GM12878 (cell line): ENCODE measurements at regions not wholly inside any gene's neighbourhood (a gene's known extent, or its start where the extent isn't known, plus 50 kb on each side); places are given as distances from the start of the nearest gene placed in this dataset.

Experiments used
- ATAC-seq: fragments of 200-7000 bp; cut with Tn5 transposase; 3 replicates; pipeline ENCODE4 v1.9.1; 2020; ENCODE audit warnings: mild to moderate bottlenecking, moderate library complexity
- BruUV-seq: library from RNA; stranded (reverse); fragments of 400-500 nt; replicated peaks from 2 replicates; lab custom pipeline; 2021; lab: Mats Ljungman, UMichigan
- CTCF ChIA-PET: fragments of 300-600 bp; sonication (Branson Sonifier 250); formaldehyde crosslinking; extraction: SDS; loops from one replicate; lab custom pipeline; 2021; ENCODE audit warnings: inconsistent platforms; lab: Yijun Ruan, JAX
- POLR2A ChIA-PET: fragments of 350-600 bp; formaldehyde crosslinking; extraction: SDS; loops from one replicate; lab custom pipeline; 2021; ENCODE audit warnings: inconsistent platforms; lab: Charles Lee
- RAD21 ChIA-PET: fragments of 300-600 bp; sonication (Branson Sonifier 250); formaldehyde crosslinking; loops from one replicate; lab custom pipeline; 2023; ENCODE audit warnings: antibody characterized with exemption; ENCODE audit not compliant: unreplicated experiment; lab: Charles Lee
- SMC1A ChIA-PET: fragments of 300-600 bp; sonication (Branson Sonifier 250); formaldehyde crosslinking; loops from one replicate; lab custom pipeline; 2023; ENCODE audit not compliant: unreplicated experiment, uncharacterized antibody; lab: Charles Lee
- DNase-seq: peaks from one replicate; pipeline ENCODE4 v3.0.0-alpha.2; 2011; ENCODE audit warnings: low read depth, low spot score
- FAIRE-seq: peaks from 3 replicates; lab custom pipeline; 2011; peaks lifted over from hg19 to GRCh38; lab: Jason Lieb, UNC
- H2AFZ ChIP-seq: 2 replicates; pipeline ENCODE4 v1.6.0; 2011; ENCODE audit warnings: low read depth, low read length, control low read depth; ENCODE audit not compliant: control insufficient read depth
- H3K27ac ChIP-seq: 2 replicates; pipeline ENCODE4 v1.5.1; 2011; ENCODE audit warnings: control low read depth; ENCODE audit not compliant: control insufficient read depth, insufficient read depth
- H3K27me3 ChIP-seq, 2 experiments: replicated peaks in 1 of 2; 2 replicates each; pipeline versions ENCODE4 v1.6.0 to v1.6.1; 2011; ENCODE audit warnings: low read length in 1 of 2; ENCODE audit not compliant: control insufficient read depth in 2 of 2, insufficient read depth in 2 of 2
- H3K36me3 ChIP-seq, 2 experiments: 2 replicates each; pipeline ENCODE4 v1.5.1; 2011; ENCODE audit warnings: low read length in 1 of 2; ENCODE audit not compliant: control insufficient read depth in 2 of 2, insufficient read depth in 2 of 2
- H3K4me1 ChIP-seq: 2 replicates; pipeline ENCODE4 v1.6.1; 2011; ENCODE audit warnings: mild to moderate bottlenecking, low read length, moderate library complexity, mixed read lengths; ENCODE audit not compliant: control insufficient read depth, insufficient read depth
- H3K4me2 ChIP-seq: 2 replicates; pipeline ENCODE4 v1.6.0; 2011; ENCODE audit warnings: control low read depth; ENCODE audit not compliant: control insufficient read depth, insufficient read depth
- H3K4me3 ChIP-seq: fragments of 200-600 bp; sonication (generic); 2 replicates; pipeline ENCODE4 v1.5.1; 2016
- H3K79me2 ChIP-seq: 2 replicates; pipeline ENCODE4 v1.6.0; 2011; ENCODE audit warnings: low read length; ENCODE audit not compliant: control insufficient read depth, insufficient read depth
- H3K9ac ChIP-seq: 2 replicates; pipeline ENCODE4 v1.8.0; 2011; ENCODE audit warnings: low read length, control low read depth, mixed read lengths; ENCODE audit not compliant: control insufficient read depth, insufficient read depth
- H3K9me3 ChIP-seq: replicated peaks from 3 replicates; pipeline ENCODE4 v1.5.1; 2011; ENCODE audit warnings: mild to moderate bottlenecking, low read length; ENCODE audit not compliant: control insufficient read depth, insufficient read depth
- H4K20me1 ChIP-seq: 2 replicates; pipeline ENCODE4 v1.6.0; 2011; ENCODE audit not compliant: control insufficient read depth, insufficient read depth
- BHLHE40 ChIP-seq, 2 experiments: fragments of 450-650 bp in 1 of 2; IDR thresholded peaks; 2 replicates each; pipeline ENCODE4 v1.6.1; 2011 to 2017; ENCODE audit warnings: low read depth in 2 of 2, borderline replicate concordance in 1 of 2, improper control_type of control experiment in 1 of 2, low read length in 1 of 2, mild to moderate bottlenecking in 1 of 2
- CUX1 ChIP-seq: IDR thresholded peaks from 2 replicates; pipeline ENCODE4 v1.6.1; 2012; ENCODE audit warnings: improper control_type of control experiment, low read depth, low read length; ENCODE audit not compliant: insufficient replicate concordance
- IRF5 ChIP-seq: fragments of 450-650 bp; IDR thresholded peaks from 2 replicates; pipeline ENCODE4 v1.6.1; 2017; ENCODE audit warnings: borderline replicate concordance
- MEF2B ChIP-seq: fragments of 450-650 bp; IDR thresholded peaks from 2 replicates; pipeline ENCODE4 v1.6.1; 2018; ENCODE audit warnings: mild to moderate bottlenecking, moderate library complexity; ENCODE audit not compliant: partially characterized antibody, poor library complexity, severe bottlenecking
- NFXL1 ChIP-seq: fragments of 450-650 bp; IDR thresholded peaks from 2 replicates; pipeline ENCODE4 v1.6.1; 2017; ENCODE audit warnings: antibody characterized with exemption, mild to moderate bottlenecking, borderline replicate concordance
- SMAD1 ChIP-seq: fragments of 450-650 bp; IDR thresholded peaks from 2 replicates; pipeline ENCODE4 v1.6.1; 2018; ENCODE audit warnings: mild to moderate bottlenecking, low read depth; ENCODE audit not compliant: partially characterized antibody
- ZBTB4 ChIP-seq: fragments of 450-650 bp; formaldehyde crosslinking; IDR thresholded peaks from 2 replicates; pipeline ENCODE4 v1.4.0; 2022; ENCODE audit warnings: mild to moderate bottlenecking, moderate library complexity
- WGBS: methylation state at CpG from one replicate; pipeline ENCODE4 v1.1.6; 2016; ENCODE audit warnings: low lambda C conversion rate; ENCODE audit not compliant: insufficient replicate concordance, insufficient coverage; ENCODE audit errors: missing lambda C conversion rate; 5-methylcytosine and 5-hydroxymethylcytosine counted together
- in situ Hi-C: fragments of 300-500 bp; cut with MboI; formaldehyde crosslinking; loops from 9 replicates; pipeline ENCODE4 v1.14.3; 2018; ENCODE audit warnings: mixed read lengths
- intact Hi-C: fragments of 100-400 bp; cut with micrococcal nuclease; formaldehyde crosslinking; loops from one replicate; pipeline ENCODE4 v1.14.2; 2022; ENCODE audit not compliant: unreplicated experiment
- TF ChIP-seq, protein P1 (sequence below), 3 experiments: IDR thresholded peaks in 2 of 3; conservative IDR thresholded peaks in 1 of 3; 2 replicates each; pipeline ENCODE4 v1.5.1; 2011; ENCODE audit warnings: low read depth in 3 of 3, low read length in 3 of 3, mild to moderate bottlenecking in 3 of 3, control low read depth in 2 of 3, moderate library complexity in 2 of 3, inconsistent platforms in 1 of 3, mixed read lengths in 1 of 3; ENCODE audit not compliant: control insufficient read depth in 2 of 3, insufficient read depth in 1 of 3; ENCODE audit errors: extremely low read depth in 1 of 3

DNA sequence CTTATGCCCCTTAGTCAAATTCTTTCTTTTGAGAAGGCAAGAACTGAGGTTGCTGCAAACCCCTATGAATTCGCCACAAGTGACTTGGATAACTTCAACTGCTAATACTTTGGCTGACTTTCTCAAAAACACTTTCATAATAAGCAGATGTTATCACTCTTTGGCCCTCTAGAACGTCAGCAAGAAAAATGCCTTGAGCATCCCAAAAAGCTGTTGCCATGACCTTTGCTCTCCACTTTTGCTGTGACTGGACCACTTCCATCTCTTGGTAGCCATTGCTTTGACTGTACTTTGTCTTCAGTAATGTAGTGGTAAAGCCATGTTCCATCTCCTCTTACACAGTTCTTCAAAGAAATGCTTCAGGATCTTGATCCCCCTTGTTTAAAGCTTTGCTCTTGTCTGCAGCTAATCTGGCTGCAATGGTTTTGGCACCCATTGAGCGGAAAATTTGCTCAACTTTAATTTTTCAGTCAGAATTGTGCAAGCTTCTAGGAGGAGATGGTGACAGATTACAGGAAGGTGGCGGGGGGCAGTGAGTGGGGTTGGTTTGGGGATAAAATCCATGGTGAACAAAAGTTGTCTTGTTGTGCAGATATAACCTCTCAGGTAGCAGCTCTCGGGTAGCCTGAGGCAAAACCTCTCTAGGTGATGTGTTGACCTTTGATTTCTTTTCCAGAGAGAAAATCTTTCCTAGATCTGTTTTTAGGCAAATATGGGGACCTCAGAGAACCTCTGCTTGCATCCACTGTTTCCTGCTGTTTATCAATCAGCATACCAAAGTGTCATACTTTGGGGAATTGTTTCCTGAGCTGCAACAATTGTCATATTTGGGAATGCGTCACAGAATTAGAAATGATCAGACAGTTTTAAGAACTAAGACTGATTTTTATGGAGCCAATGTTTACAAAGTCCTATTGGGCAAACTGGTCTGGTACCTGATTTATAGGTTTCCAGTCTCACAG lies 83.6 kb downstream of the CCR1 start:
- no peak overlapping the region for H2AFZ ChIP-seq
- no peaks in the 10 kb centered on the region for H3K36me3 ChIP-seq
- H3K27me3 ChIP-seq: no peaks in the 10 kb centered on the region; a peak in 1 of 4 replicates
- RAD21 ChIA-PET: no interaction called here
- H3K9ac ChIP-seq: no peak overlapping the region
- CTCF ChIA-PET: interaction anchor here (1.0 kb wide), 1 partner anchor 46 kb away, joined by 3 read pairs; no protein-coding TSS in a partner anchor
- DNase-seq: no peak
- SMC1A ChIA-PET: interaction anchor here (0.6 to 1.6 kb wide), 4 partner anchors 34 to 847 kb away, joined by 3 to 6 read pairs (median 4); no protein-coding TSS in a partner anchor
- H3K4me2 ChIP-seq: no peak overlapping the region
- no peak overlapping the region for H3K4me3 ChIP-seq
- no peaks in the 10 kb centered on the region for H3K4me1 ChIP-seq
- no peaks in the 10 kb centered on the region for H4K20me1 ChIP-seq
- no TSS peak for BruUV-seq
- in situ Hi-C loops (no loop called here), intact Hi-C loops (no loop called here)
- WGBS: 50% methylated on average over 6 of the region's 6 CpGs
- no peak overlapping the region for H3K27ac ChIP-seq
- POLR2A ChIA-PET: no interaction called here
- ATAC-seq: no peak
- no peaks in the 10 kb centered on the region; the same call in 1 of the 3 replicates for H3K9me3 ChIP-seq
- FAIRE-seq: no peak
- H3K79me2 ChIP-seq: no peaks in the 10 kb centered on the region
- TF ChIP-seq, protein P1, sequence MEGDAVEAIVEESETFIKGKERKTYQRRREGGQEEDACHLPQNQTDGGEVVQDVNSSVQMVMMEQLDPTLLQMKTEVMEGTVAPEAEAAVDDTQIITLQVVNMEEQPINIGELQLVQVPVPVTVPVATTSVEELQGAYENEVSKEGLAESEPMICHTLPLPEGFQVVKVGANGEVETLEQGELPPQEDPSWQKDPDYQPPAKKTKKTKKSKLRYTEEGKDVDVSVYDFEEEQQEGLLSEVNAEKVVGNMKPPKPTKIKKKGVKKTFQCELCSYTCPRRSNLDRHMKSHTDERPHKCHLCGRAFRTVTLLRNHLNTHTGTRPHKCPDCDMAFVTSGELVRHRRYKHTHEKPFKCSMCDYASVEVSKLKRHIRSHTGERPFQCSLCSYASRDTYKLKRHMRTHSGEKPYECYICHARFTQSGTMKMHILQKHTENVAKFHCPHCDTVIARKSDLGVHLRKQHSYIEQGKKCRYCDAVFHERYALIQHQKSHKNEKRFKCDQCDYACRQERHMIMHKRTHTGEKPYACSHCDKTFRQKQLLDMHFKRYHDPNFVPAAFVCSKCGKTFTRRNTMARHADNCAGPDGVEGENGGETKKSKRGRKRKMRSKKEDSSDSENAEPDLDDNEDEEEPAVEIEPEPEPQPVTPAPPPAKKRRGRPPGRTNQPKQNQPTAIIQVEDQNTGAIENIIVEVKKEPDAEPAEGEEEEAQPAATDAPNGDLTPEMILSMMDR (IDR thresholded peaks at IDR 0.05 in 2 of 3, conservative IDR thresholded peaks at IDR 0.05 in 1 of 3; ENCODE audit: control insufficient read depth in 2 of 3, extremely low read depth in 1 of 3, insufficient read depth in 1 of 3, low read depth in 3 of 3, low read length in 3 of 3): no peak
- TF ChIP-seq IRF5 (no peak), CUX1 (no peak), NFXL1 (no peak), MEF2B (no peak), BHLHE40 (IDR thresholded peaks at IDR 0.05; ENCODE audit: borderline replicate concordance in 1 of 2, low read depth in 2 of 2, low read length in 1 of 2) (no peak), SMAD1 (no peak), ZBTB4 (CRISPR knock-in tag) (no peak)
